Right atrium auricular region (tissue), 2 donors: ENCODE measurements at regions not wholly inside any gene's neighbourhood (a gene's known extent, or its start where the extent isn't known, plus 50 kb on each side); places are given as distances from the start of the nearest gene placed in this dataset.

Experiments
- DNase-seq: peaks from one replicate; pipeline ENCODE4 v3.0.0-alpha.2; 2019; ENCODE audit warnings: low spot score
- H3K27ac ChIP-seq, 2 donors: fragments of 200-600 bp; sonication (generic); 1 replicate in 1 of 2; 2 replicates in 1 of 2; pipeline ENCODE4 v1.5.1; 2016 to 2019
- H3K27me3 ChIP-seq, 2 donors: fragments of 200-600 bp; sonication (generic); one replicate each; pipeline versions ENCODE4 v1.5.1 to v1.6.0; 2017 to 2019
- H3K36me3 ChIP-seq: fragments of 200-600 bp; sonication (generic); one replicate; pipeline ENCODE4 v1.5.1; 2016
- H3K4me1 ChIP-seq, 2 donors: fragments of 200-600 bp; sonication (generic); one replicate each; pipeline versions ENCODE4 v1.5.1 to v1.6.0; 2017 to 2019
- H3K4me3 ChIP-seq, 2 donors: fragments of 200-600 bp; sonication (generic); 1 replicate in 1 of 2; 2 replicates in 1 of 2; pipeline ENCODE4 v1.5.1; 2017 to 2019; ENCODE audit warnings: mild to moderate bottlenecking in 1 of 2, moderate library complexity in 1 of 2
- H3K9me3 ChIP-seq, 2 donors: fragments of 200-600 bp; sonication (generic); one replicate each; pipeline ENCODE4 v1.5.1; 2019
- TF ChIP-seq, protein P1 (sequence below), 2 donors: fragments of 200-600 bp; sonication (generic); IDR thresholded peaks; one replicate each; pipeline ENCODE4 v1.5.1; 2019; ENCODE audit warnings: antibody characterized with exemption in 2 of 2

DNA sequence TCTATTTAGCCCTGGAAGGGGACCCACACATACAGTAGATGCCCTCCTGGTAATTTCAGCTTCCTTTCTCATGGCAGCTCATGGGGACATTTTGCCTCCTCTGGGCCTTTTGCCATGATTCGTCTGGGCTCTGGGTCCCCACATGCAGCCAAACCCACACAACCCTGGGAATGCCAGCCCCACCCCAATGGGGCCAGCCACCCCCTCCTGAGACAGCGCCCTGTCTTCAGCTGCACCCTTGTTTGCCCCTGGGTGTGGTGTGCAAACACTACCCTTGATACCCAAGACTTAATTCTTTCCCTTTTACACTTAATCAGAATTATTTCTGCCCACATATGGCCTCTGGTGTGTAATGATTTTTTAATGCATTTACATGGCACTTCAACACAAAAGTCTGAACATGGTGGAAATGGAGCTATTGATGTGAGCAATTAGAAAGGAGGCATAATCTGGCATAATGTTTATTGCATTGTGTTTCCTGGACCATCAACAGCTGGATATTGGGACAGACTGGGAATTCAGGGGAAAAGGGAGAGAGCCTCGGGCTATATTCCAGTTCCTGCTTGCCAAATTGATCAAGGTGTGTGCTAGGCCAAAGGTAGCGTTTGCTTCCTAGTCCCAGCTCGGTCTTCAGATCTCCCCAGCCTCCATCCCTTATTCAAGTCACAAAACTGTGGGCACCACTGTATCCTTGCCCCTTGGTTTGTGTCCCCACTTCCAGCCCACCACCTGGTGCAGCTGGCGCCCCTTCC, 85.0 kb upstream of the ANO1 start:
- Histone ChIP-seq H3K27me3 (no peaks in the 10 kb centered on the region), H3K4me1 (no peaks in the 10 kb centered on the region), H3K9me3 (peaks cover 0 to 5% of the 10 kb centered on the region in 2 donors), H3K27ac (no peak overlapping the region), H3K36me3 (no peaks in the 10 kb centered on the region), H3K4me3 (no peak overlapping the region)
- TF ChIP-seq, protein P1, sequence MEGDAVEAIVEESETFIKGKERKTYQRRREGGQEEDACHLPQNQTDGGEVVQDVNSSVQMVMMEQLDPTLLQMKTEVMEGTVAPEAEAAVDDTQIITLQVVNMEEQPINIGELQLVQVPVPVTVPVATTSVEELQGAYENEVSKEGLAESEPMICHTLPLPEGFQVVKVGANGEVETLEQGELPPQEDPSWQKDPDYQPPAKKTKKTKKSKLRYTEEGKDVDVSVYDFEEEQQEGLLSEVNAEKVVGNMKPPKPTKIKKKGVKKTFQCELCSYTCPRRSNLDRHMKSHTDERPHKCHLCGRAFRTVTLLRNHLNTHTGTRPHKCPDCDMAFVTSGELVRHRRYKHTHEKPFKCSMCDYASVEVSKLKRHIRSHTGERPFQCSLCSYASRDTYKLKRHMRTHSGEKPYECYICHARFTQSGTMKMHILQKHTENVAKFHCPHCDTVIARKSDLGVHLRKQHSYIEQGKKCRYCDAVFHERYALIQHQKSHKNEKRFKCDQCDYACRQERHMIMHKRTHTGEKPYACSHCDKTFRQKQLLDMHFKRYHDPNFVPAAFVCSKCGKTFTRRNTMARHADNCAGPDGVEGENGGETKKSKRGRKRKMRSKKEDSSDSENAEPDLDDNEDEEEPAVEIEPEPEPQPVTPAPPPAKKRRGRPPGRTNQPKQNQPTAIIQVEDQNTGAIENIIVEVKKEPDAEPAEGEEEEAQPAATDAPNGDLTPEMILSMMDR (IDR thresholded peaks at IDR 0.05): no peak
- DNase-seq: no peak

- no peaks in the 10 kb centered on the region for H3K36me3 ChIP-seq
- TF ChIP-seq, protein P1 (IDR thresholded peaks at IDR 0.05): no peak
Observed at GRCh38 chr11:69994810-69995209, 83.3 kb upstream of the ANO1 start.

DNA sequence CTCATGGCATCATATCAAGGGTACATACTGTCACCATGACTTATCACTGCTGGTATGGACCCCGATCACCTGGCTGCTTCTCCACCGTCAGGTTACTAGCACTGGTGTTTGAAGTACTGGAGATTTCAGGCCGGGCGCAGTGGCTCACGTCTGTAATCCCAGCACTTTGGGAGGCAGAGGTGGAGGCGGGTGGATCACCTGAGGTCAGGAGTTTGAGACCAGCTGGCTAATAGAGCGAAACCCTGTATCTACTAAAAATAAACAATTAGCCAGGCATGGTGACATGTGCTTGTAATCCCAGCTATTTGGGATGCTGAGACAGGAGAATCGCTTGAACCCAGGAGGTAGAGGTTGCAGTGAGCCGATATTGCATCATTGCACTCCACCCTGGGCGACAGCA, 82.4 kb upstream of the ANO1 start:
- DNase-seq: no peak

More at GRCh38 chr11:69994810-69995209, 83.3 kb upstream of the ANO1 start:
- no peak overlapping the region for H3K4me3 ChIP-seq
- no peak for DNase-seq
- H3K27ac ChIP-seq: no peak overlapping the region
- no peaks in the 10 kb centered on the region for H3K27me3 ChIP-seq
- H3K9me3 ChIP-seq: peaks cover 0 to 5% of the 10 kb centered on the region in 2 donors
- H3K4me1 ChIP-seq: no peaks in the 10 kb centered on the region

DNA sequence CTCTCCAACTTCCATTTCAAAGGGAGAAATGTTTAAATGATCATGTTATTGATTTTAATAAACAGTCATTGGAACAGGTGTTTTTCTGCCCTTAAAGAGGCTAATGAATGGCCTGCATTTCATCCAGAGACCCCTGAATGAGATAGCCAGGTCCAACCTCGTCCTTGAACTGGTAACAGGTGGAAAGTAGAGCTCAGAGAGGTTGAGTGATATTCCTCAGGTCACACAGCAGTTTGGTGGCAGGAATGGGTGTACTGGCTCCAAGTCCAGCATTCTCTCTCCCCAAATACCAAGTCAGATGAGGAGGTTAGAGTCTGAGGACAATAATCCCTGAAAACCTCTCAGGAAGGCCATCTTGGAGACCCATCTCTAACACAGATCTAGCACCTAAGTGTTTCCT, 81.7 kb upstream of the ANO1 start:
- no peak for DNase-seq
- H3K27ac ChIP-seq: no peak overlapping the region
- H3K27me3 ChIP-seq: no peaks in the 10 kb centered on the region
- H3K9me3 ChIP-seq: peaks cover 0 to 5% of the 10 kb centered on the region in 2 donors
- H3K4me3 ChIP-seq: no peak overlapping the region
- no peaks in the 10 kb centered on the region for H3K4me1 ChIP-seq
- TF ChIP-seq, protein P1 (IDR thresholded peaks at IDR 0.05): no peak
- no peaks in the 10 kb centered on the region for H3K36me3 ChIP-seq

More for the DNA sequence above, 82.4 kb upstream of the ANO1 start:
- Histone ChIP-seq H3K27ac (no peak overlapping the region), H3K36me3 (no peaks in the 10 kb centered on the region), H3K4me1 (no peaks in the 10 kb centered on the region), H3K4me3 (no peak overlapping the region), H3K27me3 (no peaks in the 10 kb centered on the region), H3K9me3 (peaks cover 0 to 5% of the 10 kb centered on the region in 2 donors)
- TF ChIP-seq, protein P1 (IDR thresholded peaks at IDR 0.05): no peak

DNA sequence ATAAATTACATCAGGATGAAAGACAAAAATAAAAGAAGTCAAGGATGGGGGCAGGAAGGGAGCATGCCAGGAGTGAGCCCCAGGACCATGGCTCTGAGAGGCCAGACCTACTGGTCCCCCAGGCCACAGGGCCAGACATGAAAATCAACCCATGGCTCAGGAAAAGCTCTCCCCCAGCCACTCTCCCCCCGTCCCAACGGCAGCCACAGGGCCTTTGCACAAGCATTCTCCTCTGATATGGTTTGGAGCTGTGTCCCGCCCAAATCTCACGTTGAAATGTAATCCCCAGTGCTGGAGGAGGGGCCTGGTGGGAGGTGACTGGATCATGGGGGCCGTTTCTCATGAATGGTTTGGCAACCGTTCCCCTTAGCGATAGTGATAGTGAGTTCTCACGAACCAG, 80.8 kb upstream of the ANO1 start:
- Histone ChIP-seq H3K4me3 (no peak overlapping the region), H3K9me3 (peaks cover 0 to 5% of the 10 kb centered on the region in 2 donors), H3K27ac (no peak overlapping the region), H3K27me3 (no peaks in the 10 kb centered on the region), H3K36me3 (no peaks in the 10 kb centered on the region), H3K4me1 (no peaks in the 10 kb centered on the region)
- TF ChIP-seq, protein P1 (IDR thresholded peaks at IDR 0.05): no peak
- DNase-seq: no peak

- H3K27me3 ChIP-seq: no peaks in the 10 kb centered on the region
- H3K9me3 ChIP-seq: peaks cover 0 to 2% of the 10 kb centered on the region in 2 donors
- no peaks in the 10 kb centered on the region for H3K4me1 ChIP-seq
- TF ChIP-seq, protein P1 (IDR thresholded peaks at IDR 0.05): no peak
- no peak for DNase-seq
- H3K27ac ChIP-seq: no peak overlapping the region
- H3K4me3 ChIP-seq: no peak overlapping the region
- no peaks in the 10 kb centered on the region for H3K36me3 ChIP-seq
Observed at GRCh38 chr11:69999721-70000120, 78.4 kb upstream of the ANO1 start.
